HUES6 (cell line): ENCODE measurements at regions not wholly inside any gene's neighbourhood (a gene's known extent, or its start where the extent isn't known, plus 50 kb on each side); places are given as distances from the start of the nearest gene placed in this dataset.

Experiments
- H3K27ac ChIP-seq: 2 replicates; pipeline ENCODE4 v1.7.0; 2013; ENCODE audit warnings: low read depth, mild to moderate bottlenecking, low read length, inconsistent platforms
- H3K27me3 ChIP-seq: 2 replicates; pipeline ENCODE4 v1.6.1; 2013; ENCODE audit warnings: low read length; ENCODE audit not compliant: control insufficient read depth, insufficient read depth
- H3K36me3 ChIP-seq: 2 replicates; pipeline ENCODE4 v1.6.1; 2013; ENCODE audit warnings: low read length; ENCODE audit not compliant: control insufficient read depth, insufficient read depth
- H3K4me1 ChIP-seq: 2 replicates; pipeline ENCODE4 v1.6.1; 2013; ENCODE audit warnings: low read length; ENCODE audit not compliant: control insufficient read depth, insufficient read depth
- H3K4me3 ChIP-seq: 2 replicates; pipeline ENCODE4 v1.5.1; 2013; ENCODE audit warnings: low read depth, low read length
- H3K9ac ChIP-seq: one replicate; pipeline ENCODE4 v1.6.1; 2013; ENCODE audit warnings: mild to moderate bottlenecking, low read length
- H3K9me3 ChIP-seq: 2 replicates; pipeline ENCODE4 v1.6.1; 2013; ENCODE audit warnings: low read depth, low read length; ENCODE audit not compliant: control insufficient read depth, insufficient read depth

DNA sequence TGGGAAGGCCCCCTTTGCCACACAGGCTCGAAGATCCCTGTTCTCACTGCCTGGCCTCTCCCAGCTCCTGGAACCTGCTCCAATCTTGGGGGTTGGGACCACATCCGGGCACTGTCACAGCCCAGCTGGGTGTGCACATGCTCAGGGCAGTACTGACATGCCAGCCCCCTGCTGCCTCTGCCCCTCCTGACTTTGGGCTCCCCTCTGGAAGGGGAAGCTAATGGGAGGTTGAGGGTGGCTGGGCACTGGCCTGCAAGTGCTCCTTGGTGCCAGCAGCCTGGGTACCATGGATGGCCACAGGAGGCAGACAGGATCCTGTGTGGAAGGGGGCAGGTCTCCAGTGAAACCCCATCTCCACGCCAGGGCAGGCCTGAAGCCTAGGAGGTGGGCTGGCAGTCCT is 126.1 kb upstream of the NOL4 start:
- Histone ChIP-seq H3K27ac (no peak overlapping the region), H3K4me1 (no peaks in the 10 kb centered on the region), H3K9me3 (no peaks in the 10 kb centered on the region; the same call in 1 of the 2 replicates), H3K27me3 (no peaks in the 10 kb centered on the region), H3K36me3 (no peaks in the 10 kb centered on the region), H3K9ac (no peak overlapping the region), H3K4me3 (no peak overlapping the region)

DNA sequence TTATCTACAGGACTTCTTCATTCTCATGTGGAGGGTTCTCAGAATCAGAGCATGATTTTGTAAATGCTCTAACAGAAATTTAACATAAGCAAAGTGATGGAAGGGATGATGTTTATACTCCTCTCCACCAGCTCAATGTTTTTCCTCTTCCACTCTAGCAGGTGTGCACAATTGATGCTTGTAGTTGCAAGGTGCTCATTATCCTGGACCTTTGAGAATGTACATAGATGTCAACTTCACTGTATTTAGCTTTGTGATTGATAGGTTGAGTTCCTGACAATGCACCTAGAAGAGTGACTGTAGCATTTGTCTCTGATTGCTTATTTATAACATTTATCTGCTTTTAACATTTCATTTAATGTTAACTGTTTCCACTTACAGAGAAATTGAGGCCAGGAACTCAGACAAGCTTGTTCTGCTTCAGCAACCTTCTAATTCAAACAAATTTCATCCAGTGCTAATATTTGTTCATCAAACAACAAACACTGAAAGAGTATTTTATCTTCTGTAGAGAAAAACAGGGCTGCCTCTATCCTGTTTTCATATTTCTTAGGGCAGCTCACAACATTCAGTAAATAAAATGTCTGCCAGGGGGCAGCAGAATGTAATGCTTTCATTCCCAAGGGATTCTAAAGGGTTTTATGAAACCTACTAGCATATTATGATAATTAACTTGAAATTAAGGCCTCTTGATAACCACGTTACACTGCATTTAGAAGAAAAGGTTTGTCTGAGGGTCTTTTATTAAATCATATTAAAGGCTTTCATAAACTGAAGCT is 127.9 kb upstream of the NOL4 start:
- H3K36me3 ChIP-seq, result no peaks in the 10 kb centered on the region
- no peak overlapping the region for H3K27ac ChIP-seq
- no peak overlapping the region for H3K9ac ChIP-seq
- H3K4me3 ChIP-seq, result no peak overlapping the region
- no peaks in the 10 kb centered on the region; the same call in 1 of the 2 replicates for H3K9me3 ChIP-seq
- no peaks in the 10 kb centered on the region for H3K27me3 ChIP-seq
- H3K4me1 ChIP-seq, result no peaks in the 10 kb centered on the region

DNA sequence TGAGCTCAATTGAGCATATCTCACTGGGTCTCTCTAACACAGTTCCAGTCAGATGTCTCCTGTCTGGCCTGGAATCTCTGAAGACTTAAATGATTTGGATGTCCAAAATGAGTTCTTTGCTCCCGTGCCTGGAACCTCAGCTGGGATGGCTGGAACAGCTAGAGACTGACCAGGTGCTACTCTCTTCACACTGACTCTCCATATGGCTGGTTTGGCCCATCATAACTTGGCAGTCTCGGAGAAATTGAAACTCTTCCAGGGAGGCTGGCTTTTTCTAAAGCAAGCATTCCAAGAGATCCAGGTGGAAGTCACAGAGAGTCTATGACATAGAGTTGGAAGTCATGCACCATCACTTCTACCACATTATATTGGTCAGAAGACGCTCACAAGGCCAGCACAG is 129.6 kb upstream of the NOL4 start:
- no peak overlapping the region for H3K4me3 ChIP-seq
- no peaks in the 10 kb centered on the region for H3K27me3 ChIP-seq
- H3K36me3 ChIP-seq, result no peaks in the 10 kb centered on the region
- no peak overlapping the region for H3K27ac ChIP-seq
- no peak overlapping the region for H3K9ac ChIP-seq
- no peaks in the 10 kb centered on the region for H3K4me1 ChIP-seq
- no peaks in the 10 kb centered on the region; the same call in 1 of the 2 replicates for H3K9me3 ChIP-seq

DNA sequence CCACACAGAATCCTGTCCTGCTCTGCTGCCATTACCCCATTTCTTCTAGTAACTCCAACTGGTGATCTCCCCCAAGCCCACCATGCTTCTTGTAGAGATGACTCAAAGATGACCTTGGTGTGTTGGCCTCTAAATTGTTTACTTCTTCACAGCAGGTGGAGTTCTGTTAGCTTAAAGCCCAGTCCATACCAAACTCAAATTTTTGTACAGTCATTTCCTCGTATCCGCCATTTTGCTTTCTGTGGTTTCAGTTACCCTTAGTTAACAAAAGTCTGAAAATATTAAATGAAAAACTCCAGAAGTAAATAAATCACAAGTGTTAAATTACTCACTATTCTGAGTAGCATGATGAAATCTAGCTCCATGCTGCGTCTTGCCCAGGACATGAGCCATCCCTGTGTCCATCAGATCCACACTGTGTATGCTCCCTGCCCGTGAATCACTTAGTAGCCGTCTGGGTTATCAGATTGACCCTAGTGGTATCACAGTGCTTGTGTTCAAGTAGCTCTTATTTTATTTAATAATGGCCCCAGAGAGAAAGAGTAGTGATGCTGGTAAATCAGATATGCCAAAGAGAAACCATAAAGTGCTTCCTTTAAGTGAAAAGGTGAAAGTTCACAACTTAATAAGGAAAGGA is 133.3 kb upstream of the NOL4 start:
- Histone ChIP-seq H3K4me1 (no peaks in the 10 kb centered on the region), H3K4me3 (no peak overlapping the region), H3K36me3 (no peaks in the 10 kb centered on the region)

DNA sequence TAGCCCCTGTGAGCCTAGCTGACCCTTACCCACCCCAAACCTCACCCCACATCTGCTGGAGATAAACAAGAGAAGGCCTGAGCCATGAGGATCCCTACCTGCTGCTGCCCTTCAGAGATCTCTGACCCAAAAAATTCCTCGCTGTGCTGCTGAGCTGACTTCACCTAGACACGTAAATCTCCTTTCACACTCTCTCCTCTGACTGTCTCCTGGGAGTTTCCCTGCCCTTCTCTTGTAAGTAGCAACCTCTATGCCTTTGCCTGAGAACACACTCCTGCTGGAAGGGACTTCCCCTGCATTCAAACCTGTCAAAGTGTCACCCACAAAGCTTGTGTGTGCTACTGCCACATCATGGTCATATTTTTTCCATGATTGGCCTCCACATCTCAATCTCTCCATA is 134.2 kb upstream of the NOL4 start:
- Histone ChIP-seq H3K36me3 (no peaks in the 10 kb centered on the region), H3K4me3 (no peak overlapping the region), H3K27me3 (no peaks in the 10 kb centered on the region), H3K4me1 (no peaks in the 10 kb centered on the region), H3K9me3 (no peaks in the 10 kb centered on the region), H3K27ac (no peak overlapping the region), H3K9ac (no peak overlapping the region)

More for the DNA sequence above, 133.3 kb upstream of the NOL4 start:
- no peak overlapping the region for H3K9ac ChIP-seq
- H3K27ac ChIP-seq, result no peak overlapping the region
- H3K9me3 ChIP-seq, result no peaks in the 10 kb centered on the region
- no peaks in the 10 kb centered on the region for H3K27me3 ChIP-seq

DNA sequence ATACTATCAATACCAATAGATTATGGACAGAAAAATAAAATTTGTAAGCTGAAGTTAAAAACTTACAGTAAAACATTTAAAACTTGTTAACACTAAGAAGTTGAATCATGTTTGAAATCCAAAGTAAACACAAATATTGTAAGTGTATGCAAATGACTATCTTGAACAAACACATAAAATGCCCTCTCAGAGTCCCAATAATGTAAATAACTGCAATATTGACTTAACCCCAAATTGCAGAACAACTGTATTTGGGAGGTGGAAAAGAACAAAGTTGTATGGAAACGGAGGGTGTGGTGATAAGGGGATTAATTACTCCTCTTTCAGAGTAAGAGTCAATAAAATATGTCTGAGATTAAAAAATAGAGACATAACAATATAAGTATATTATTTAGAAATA is 140.0 kb upstream of the NOL4 start:
- no peak overlapping the region for H3K27ac ChIP-seq
- H3K9ac ChIP-seq, result no peak overlapping the region
- no peaks in the 10 kb centered on the region for H3K27me3 ChIP-seq
- H3K4me3 ChIP-seq, result no peak overlapping the region
- H3K36me3 ChIP-seq, result no peaks in the 10 kb centered on the region
- H3K9me3 ChIP-seq, result no peaks in the 10 kb centered on the region
- no peaks in the 10 kb centered on the region for H3K4me1 ChIP-seq

DNA sequence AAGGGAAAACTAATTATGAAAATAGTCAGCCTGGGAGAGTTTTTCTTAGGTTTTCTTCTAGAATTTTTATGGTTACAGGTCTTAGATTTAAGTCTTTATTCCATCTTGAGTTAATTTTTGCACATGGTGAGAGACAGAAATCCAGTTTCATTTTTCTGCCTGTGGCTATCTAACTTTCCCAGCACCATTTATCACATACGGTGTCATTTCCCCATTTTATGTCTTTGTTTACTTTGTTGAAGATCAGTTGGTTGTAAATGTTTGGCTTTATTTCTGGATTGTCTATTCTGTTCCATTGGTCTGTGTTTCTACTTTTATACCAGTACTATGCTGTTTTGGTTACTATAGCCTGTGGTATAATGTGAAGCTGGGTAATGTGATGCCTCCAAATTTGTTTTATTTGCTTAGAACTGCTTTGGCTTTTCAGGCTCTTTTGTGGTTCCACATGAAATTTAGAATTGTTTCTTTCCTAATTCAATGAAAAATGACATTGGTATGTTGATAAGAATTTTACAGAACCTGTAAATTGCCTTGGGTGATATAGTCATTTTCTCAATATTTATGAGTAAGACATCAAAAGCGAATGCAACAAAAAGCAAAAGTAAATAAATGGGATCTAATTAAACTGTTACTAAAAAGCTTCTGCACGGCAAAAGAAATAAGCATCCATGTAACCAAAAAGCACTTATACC is 146.1 kb upstream of the NOL4 start:
- Histone ChIP-seq H3K36me3 (no peaks in the 10 kb centered on the region), H3K27ac (no peak overlapping the region), H3K4me1 (no peaks in the 10 kb centered on the region), H3K27me3 (no peaks in the 10 kb centered on the region), H3K9ac (no peak overlapping the region), H3K9me3 (peaks cover 4% of the 10 kb centered on the region), H3K4me3 (no peak overlapping the region)

DNA sequence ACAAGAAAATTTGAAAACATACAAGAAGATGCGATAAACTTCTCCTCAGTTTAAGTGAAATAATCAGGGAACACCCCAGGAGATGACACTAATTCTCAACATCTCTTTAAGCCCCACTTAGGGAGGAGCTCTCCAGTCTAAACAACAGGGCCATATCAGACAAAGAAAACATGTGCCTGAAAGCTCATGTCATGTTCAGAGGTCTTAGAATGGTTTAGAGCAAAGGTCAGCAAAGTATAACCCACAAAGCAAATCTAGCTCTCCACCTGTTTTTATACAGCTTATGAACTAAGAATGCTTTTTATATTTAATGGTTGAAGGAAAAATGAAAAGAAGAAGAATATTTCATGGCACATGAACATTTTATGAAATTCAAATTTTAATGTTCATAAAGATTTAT is 155.6 kb upstream of the NOL4 start:
- H3K4me1 ChIP-seq, result no peaks in the 10 kb centered on the region
- H3K27ac ChIP-seq, result no peak overlapping the region
- no peaks in the 10 kb centered on the region for H3K36me3 ChIP-seq
- no peak overlapping the region for H3K9ac ChIP-seq
- H3K27me3 ChIP-seq, result no peaks in the 10 kb centered on the region
- no peaks in the 10 kb centered on the region for H3K9me3 ChIP-seq
- no peak overlapping the region for H3K4me3 ChIP-seq

DNA sequence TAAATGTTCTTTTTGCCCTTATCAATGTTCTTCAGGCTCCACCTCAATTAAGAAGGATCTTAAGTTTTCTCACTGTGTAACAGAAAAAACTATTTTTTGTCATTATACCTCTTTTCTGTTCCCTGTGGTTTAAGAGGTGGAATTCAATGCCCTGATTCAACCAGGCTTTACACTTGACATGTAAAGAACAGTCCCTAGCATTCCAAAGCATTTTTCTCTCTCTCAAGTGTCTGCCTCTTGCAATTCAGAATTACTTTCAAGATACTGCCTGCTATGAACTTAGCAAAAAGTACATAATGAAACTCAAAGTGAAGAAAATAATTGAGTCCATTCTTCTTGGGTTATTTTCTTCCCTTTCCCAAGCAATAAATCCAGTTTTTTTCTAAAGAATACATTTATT is 160.6 kb upstream of the NOL4 start:
- Histone ChIP-seq H3K27ac (no peak overlapping the region), H3K36me3 (no peaks in the 10 kb centered on the region), H3K4me1 (no peaks in the 10 kb centered on the region), H3K9ac (no peak overlapping the region), H3K27me3 (no peaks in the 10 kb centered on the region), H3K4me3 (no peak overlapping the region), H3K9me3 (0 out of 2 replicates have a peak, but pooled peaks cover 6% of the 10 kb centered on the region)

DNA sequence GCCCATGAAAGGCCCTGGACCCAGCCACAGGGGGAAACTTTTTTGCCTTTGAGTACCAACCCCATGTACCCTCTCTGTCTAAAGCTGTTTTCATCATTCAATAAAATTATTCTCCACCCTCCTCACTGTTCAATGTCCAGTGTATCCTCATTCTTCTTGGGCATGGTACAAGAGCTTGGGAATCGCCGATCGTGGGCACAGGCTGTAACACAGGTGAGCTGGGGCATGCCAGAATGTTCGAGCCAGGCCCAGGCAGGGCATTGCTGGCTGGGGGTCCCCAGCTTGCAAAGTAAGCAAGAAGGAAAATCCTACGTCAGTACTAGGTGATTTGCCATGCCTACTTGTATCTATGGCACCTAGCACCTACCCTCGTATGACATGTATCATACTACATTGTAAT is 162.1 kb upstream of the NOL4 start:
- Histone ChIP-seq H3K27ac (no peak overlapping the region), H3K36me3 (no peaks in the 10 kb centered on the region), H3K9me3 (0 out of 2 replicates have a peak, but pooled peaks cover 6% of the 10 kb centered on the region), H3K4me1 (no peaks in the 10 kb centered on the region), H3K27me3 (no peaks in the 10 kb centered on the region), H3K9ac (no peak overlapping the region), H3K4me3 (no peak overlapping the region)

DNA sequence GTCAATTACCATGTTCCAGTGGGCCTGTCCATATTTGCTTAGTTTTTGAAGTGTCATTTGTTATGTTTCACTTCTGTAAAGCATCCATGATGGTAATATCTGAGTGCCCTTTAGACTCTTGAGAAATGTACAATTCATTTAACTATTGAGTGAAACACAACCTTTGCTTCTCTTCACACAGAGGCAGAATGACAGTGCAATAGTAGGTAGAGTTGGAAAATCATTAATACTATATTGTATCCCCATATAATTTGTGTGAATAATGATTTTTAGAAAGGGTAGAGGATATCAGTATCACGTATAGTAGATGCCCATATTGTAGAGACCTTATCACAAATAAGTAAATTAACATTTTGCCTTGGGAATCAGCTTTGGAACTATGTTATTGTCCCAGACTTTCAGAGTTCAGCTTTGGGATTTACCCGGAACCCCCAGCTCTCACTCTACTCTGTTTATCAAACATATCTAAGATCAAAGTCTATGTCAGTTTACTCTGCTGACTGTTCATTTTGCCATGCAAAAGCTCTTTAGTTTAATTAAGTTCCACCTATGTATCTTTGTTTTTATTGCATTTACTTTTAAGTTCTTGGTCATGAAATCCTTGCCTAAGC is 172.7 kb upstream of the NOL4 start:
- Histone ChIP-seq H3K4me3 (no peak overlapping the region), H3K9ac (no peak overlapping the region), H3K27me3 (no peaks in the 10 kb centered on the region), H3K27ac (no peak overlapping the region), H3K36me3 (no peaks in the 10 kb centered on the region), H3K4me1 (no peaks in the 10 kb centered on the region), H3K9me3 (no peaks in the 10 kb centered on the region)
